B cell (primary cell): ENCODE measurements at regions not wholly inside any gene's neighbourhood (a gene's known extent, or its start where the extent isn't known, plus 50 kb on each side); places are given as distances from the start of the nearest gene placed in this dataset.

Experiments used
- ATAC-seq: fragments of 200-7000 bp; cut with Tn5 transposase; one replicate; pipeline ENCODE4 v1.10.0; 2021; ENCODE audit warnings: low read depth, mild to moderate bottlenecking, moderate number of reproducible peaks, moderate library complexity
- CTCF ChIA-PET: fragments of 350-600 bp; sonication (Branson Sonifier 250); formaldehyde crosslinking; loops from one replicate; lab custom pipeline; 2021; ENCODE audit warnings: antibody characterized with exemption, inconsistent platforms; lab: Charles Lee
- POLR2A ChIA-PET: fragments of 350-600 bp; sonication (Branson Sonifier 250); formaldehyde crosslinking; loops from one replicate; lab custom pipeline; 2021; ENCODE audit warnings: antibody characterized with exemption; lab: Charles Lee
- DNase-seq: peaks from one replicate; pipeline ENCODE4 v3.0.0; 2013
- H2AFZ ChIP-seq: 2 replicates; pipeline ENCODE4 v1.6.1; 2012; ENCODE audit warnings: mild to moderate bottlenecking, low read depth, low read length; ENCODE audit not compliant: insufficient read depth, poor library complexity, severe bottlenecking
- H3K27ac ChIP-seq, 2 donors: 1 replicate in 1 of 2; 2 replicates in 1 of 2; pipeline ENCODE4 v1.5.1; 2012 to 2013; ENCODE audit warnings: low read length in 2 of 2, mild to moderate bottlenecking in 2 of 2, moderate library complexity in 1 of 2
- H3K27me3 ChIP-seq, 4 experiments: fragments of 200-600 bp in 1 of 4; sonication (generic) in 1 of 4; replicated peaks in 1 of 4; 1 replicate in 2 of 4; 2 replicates in 2 of 4; pipeline versions ENCODE4 v1.6.1 to v1.7.0; 2013 to 2016; ENCODE audit warnings: low read length in 3 of 4, mild to moderate bottlenecking in 2 of 4, mixed read lengths in 1 of 4, moderate library complexity in 1 of 4; ENCODE audit not compliant: insufficient read depth in 4 of 4, control insufficient read depth in 3 of 4; ENCODE audit errors: control extremely low read depth in 1 of 4
- H3K36me3 ChIP-seq, 2 experiments: replicated peaks in 1 of 2; 1 replicate in 1 of 2; 2 replicates in 1 of 2; pipeline versions ENCODE4 v1.6.1 to v1.7.1; 2013; ENCODE audit warnings: low read length in 1 of 2; ENCODE audit not compliant: insufficient read depth in 2 of 2, control insufficient read depth in 1 of 2; ENCODE audit errors: control extremely low read depth in 1 of 2, extremely low read depth in 1 of 2
- H3K4me1 ChIP-seq, 2 donors: fragments of 200-600 bp in 1 of 2; sonication (generic) in 1 of 2; 1 replicate in 1 of 2; 2 replicates in 1 of 2; pipeline versions ENCODE4 v1.5.1 to v1.6.1; 2013 to 2017; ENCODE audit warnings: low read length in 2 of 2; ENCODE audit not compliant: control insufficient read depth in 2 of 2, insufficient read depth in 2 of 2
- H3K4me2 ChIP-seq: replicated peaks from 2 replicates; pipeline ENCODE3; 2012; ENCODE audit warnings: mild to moderate bottlenecking, low read depth, low read length; ENCODE audit not compliant: poor library complexity, severe bottlenecking
- H3K4me3 ChIP-seq, 5 experiments: fragments of 200-600 bp in 1 of 5; sonication (generic) in 1 of 5; 1 replicate in 3 of 5; 2 replicates in 2 of 5; pipeline versions ENCODE4 v1.5.1 to v1.7.0; 2011 to 2016; ENCODE audit warnings: low read length in 4 of 5, mild to moderate bottlenecking in 4 of 5, low read depth in 2 of 5, control low read depth in 1 of 5, moderate library complexity in 1 of 5; ENCODE audit not compliant: insufficient read depth in 1 of 5; ENCODE audit errors: control extremely low read depth in 1 of 5, extremely low read depth in 1 of 5
- H3K79me2 ChIP-seq: fragments of 200-600 bp; sonication (generic); one replicate; pipeline ENCODE4 v1.6.0; 2016; ENCODE audit warnings: low read length; ENCODE audit not compliant: control insufficient read depth, insufficient read depth
- H3K9ac ChIP-seq: fragments of 200-600 bp; sonication (generic); 2 replicates; pipeline ENCODE4 v1.6.1; 2017; ENCODE audit warnings: mild to moderate bottlenecking, low read length, moderate library complexity
- H3K9me3 ChIP-seq, 3 donors: one replicate each; pipeline versions ENCODE4 v1.6.1 to v1.7.1; 2013; ENCODE audit warnings: low read length in 2 of 3; ENCODE audit not compliant: control insufficient read depth in 2 of 3, insufficient read depth in 1 of 3; ENCODE audit errors: control extremely low read depth in 1 of 3
- H4K20me1 ChIP-seq: 2 replicates; pipeline ENCODE4 v1.6.0; 2012; ENCODE audit warnings: mild to moderate bottlenecking, low read length; ENCODE audit not compliant: insufficient read depth, control insufficient read depth, poor library complexity, severe bottlenecking
- H3K27ac Mint-ChIP-seq: one replicate; pipeline ENCODE4 v1.8.0; 2021; ENCODE audit warnings: mixed read lengths
- H3K27me3 Mint-ChIP-seq: one replicate; pipeline ENCODE4 v1.8.0; 2021; ENCODE audit warnings: mixed read lengths
- H3K4me1 Mint-ChIP-seq: one replicate; pipeline ENCODE4 v1.8.0; 2021; ENCODE audit warnings: mixed read lengths
- H3K4me3 Mint-ChIP-seq: one replicate; pipeline ENCODE4 v1.8.0; 2021; ENCODE audit warnings: mixed read lengths
- H3K9me3 Mint-ChIP-seq: one replicate; pipeline ENCODE4 v1.8.0; 2022; ENCODE audit warnings: mixed read lengths; ENCODE audit not compliant: insufficient read depth
- EZH2 ChIP-seq: IDR thresholded peaks from 2 replicates; pipeline ENCODE4 v1.6.1; 2012; ENCODE audit warnings: borderline replicate concordance, low read depth, mild to moderate bottlenecking, moderate library complexity, low read length; ENCODE audit not compliant: insufficient read depth, poor library complexity, severe bottlenecking
- WGBS: methylation state at CpG from one replicate; pipeline ENCODE4 v1.1.5; 2013; ENCODE audit warnings: missing lambda C conversion rate; ENCODE audit not compliant: insufficient coverage; 5-methylcytosine and 5-hydroxymethylcytosine counted together
- intact Hi-C: fragments of 100-400 bp; cut with micrococcal nuclease; formaldehyde crosslinking; loops from one replicate; pipeline ENCODE4 v1.10.0; 2022
- TF ChIP-seq, protein P1 (sequence below): fragments of 200-600 bp; IDR thresholded peaks from one replicate; pipeline ENCODE4 v1.8.0; 2022; ENCODE audit warnings: antibody characterized with exemption, mild to moderate bottlenecking

DNA sequence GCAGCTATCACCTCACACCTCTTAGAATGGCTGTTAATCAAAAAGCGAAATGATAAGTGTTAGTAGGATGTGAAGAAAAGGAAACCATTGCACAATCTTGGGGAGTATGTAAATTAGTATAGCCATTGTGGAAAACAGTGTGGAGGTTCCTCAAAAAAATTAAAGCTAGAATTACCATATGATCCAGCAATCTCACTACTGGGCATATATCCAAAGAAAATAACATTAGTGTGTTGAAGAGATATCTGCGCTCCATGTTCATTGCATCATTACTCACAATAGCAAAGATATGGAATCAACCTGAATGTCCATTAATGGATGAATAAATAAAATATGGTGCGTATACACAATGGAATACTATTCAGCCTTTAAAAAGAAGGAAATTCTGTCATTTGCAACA lies 68.9 kb downstream of the SNRPE start:
- H3K27me3 Mint-ChIP-seq = peaks cover 24% of the 10 kb centered on the region
- POLR2A ChIA-PET = no interaction called here
- no CpG with 5 or more reads among the region's 3 CpGs for WGBS

DNA sequence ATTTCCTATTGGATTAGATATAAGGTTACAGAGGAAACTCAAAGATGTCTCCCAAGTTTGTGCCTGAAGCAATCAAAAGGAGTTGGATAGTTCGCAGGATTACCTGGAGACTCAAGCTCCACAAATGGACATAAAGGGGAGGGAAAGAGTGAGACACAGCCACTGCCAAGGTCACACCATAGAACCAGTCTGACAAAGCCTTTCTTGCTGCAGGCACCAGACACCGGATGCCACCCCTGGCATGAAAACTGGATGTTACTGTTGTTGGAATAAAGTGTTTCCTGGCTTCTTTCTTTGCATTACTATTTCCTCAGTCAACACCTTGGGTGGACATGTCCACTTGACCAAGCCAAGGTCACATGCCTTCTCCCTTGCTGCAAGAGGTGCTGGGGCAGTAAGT lies 70.6 kb downstream of the SNRPE start:
- H3K9me3 ChIP-seq = no peaks in the 10 kb centered on the region
- 100% methylated on average over 1 of the region's 2 CpGs for WGBS
- peaks cover 24% of the 10 kb centered on the region for H3K27me3 Mint-ChIP-seq
- no peak overlapping the region for H3K4me2 ChIP-seq
- H4K20me1 ChIP-seq = no peaks in the 10 kb centered on the region
- DNase-seq (no peak), ATAC-seq (no peak)
- H3K27me3 ChIP-seq = peaks cover 0 to 2% (median 0%) of the 10 kb centered on the region in 4 experiments
- H3K79me2 ChIP-seq = no peaks in the 10 kb centered on the region
- H3K27ac Mint-ChIP-seq = no peak overlapping the region
- no peak overlapping the region for H3K9ac ChIP-seq
- intact Hi-C loops = no loop called here
- no peaks in the 10 kb centered on the region for H3K4me1 Mint-ChIP-seq
- no peak overlapping the region for H3K27ac ChIP-seq
- POLR2A ChIA-PET = no interaction called here
- H3K4me3 Mint-ChIP-seq = no peak overlapping the region
- H3K9me3 Mint-ChIP-seq = no peaks in the 10 kb centered on the region
- no peak for TF ChIP-seq EZH2
- TF ChIP-seq, protein P1, sequence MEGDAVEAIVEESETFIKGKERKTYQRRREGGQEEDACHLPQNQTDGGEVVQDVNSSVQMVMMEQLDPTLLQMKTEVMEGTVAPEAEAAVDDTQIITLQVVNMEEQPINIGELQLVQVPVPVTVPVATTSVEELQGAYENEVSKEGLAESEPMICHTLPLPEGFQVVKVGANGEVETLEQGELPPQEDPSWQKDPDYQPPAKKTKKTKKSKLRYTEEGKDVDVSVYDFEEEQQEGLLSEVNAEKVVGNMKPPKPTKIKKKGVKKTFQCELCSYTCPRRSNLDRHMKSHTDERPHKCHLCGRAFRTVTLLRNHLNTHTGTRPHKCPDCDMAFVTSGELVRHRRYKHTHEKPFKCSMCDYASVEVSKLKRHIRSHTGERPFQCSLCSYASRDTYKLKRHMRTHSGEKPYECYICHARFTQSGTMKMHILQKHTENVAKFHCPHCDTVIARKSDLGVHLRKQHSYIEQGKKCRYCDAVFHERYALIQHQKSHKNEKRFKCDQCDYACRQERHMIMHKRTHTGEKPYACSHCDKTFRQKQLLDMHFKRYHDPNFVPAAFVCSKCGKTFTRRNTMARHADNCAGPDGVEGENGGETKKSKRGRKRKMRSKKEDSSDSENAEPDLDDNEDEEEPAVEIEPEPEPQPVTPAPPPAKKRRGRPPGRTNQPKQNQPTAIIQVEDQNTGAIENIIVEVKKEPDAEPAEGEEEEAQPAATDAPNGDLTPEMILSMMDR = no peak
- H3K36me3 ChIP-seq = no peaks in the 10 kb centered on the region
- H2AFZ ChIP-seq = no peak overlapping the region
- CTCF ChIA-PET = no interaction called here
- no peaks in the 10 kb centered on the region for H3K4me1 ChIP-seq
- no peak overlapping the region for H3K4me3 ChIP-seq

More for the DNA sequence above, 68.9 kb downstream of the SNRPE start:
- Mint-ChIP-seq H3K27ac (no peak overlapping the region), H3K4me3 (no peak overlapping the region), H3K4me1 (no peaks in the 10 kb centered on the region), H3K9me3 (no peaks in the 10 kb centered on the region)
- CTCF ChIA-PET = no interaction called here
- Histone ChIP-seq H3K27ac (no peak overlapping the region), H3K36me3 (no peaks in the 10 kb centered on the region), H3K79me2 (no peaks in the 10 kb centered on the region), H4K20me1 (no peaks in the 10 kb centered on the region), H3K4me1 (no peaks in the 10 kb centered on the region), H3K4me3 (no peak overlapping the region), H3K9me3 (no peaks in the 10 kb centered on the region), H3K4me2 (no peak overlapping the region), H2AFZ (no peak overlapping the region), H3K27me3 (peaks cover 0 to 2% (median 0%) of the 10 kb centered on the region in 4 experiments), H3K9ac (no peak overlapping the region)
- no peak for TF ChIP-seq EZH2
- TF ChIP-seq, protein P1 = no peak
- no peak for DNase-seq
- intact Hi-C loops = no loop called here
- no peak for ATAC-seq
